Activated T-helper 1 cell treated with anti-CD3 and anti-CD28 coated beads, Interleukin-12 subunit alpha, Interleukin-12 subunit beta, Interleukin-2, Interleukin-4 antibody, amounts not matched to agents 30 ng/mL and 10 ng/mL and 1 ng/mL, durations not matched to agents 14 hours and 24 hours and 36 hours (primary cell): ENCODE measurements at regions not wholly inside any gene's neighbourhood (a gene's known extent, or its start where the extent isn't known, plus 50 kb on each side); places are given as distances from the start of the nearest gene placed in this dataset.

Source experiments
- DNase-seq: peaks from one replicate; pipeline ENCODE4 v3.0.0; 2021; ENCODE audit warnings: low spot score
- H3K27ac Mint-ChIP-seq: one replicate; pipeline ENCODE4 v1.8.0; 2021; ENCODE audit warnings: mild to moderate bottlenecking, mixed read lengths
- H3K27me3 Mint-ChIP-seq: one replicate; pipeline ENCODE4 v1.8.0; 2022; ENCODE audit warnings: mild to moderate bottlenecking, moderate library complexity, mixed read lengths; ENCODE audit not compliant: insufficient read depth
- H3K36me3 Mint-ChIP-seq: one replicate; pipeline ENCODE4 v1.8.0; 2021; ENCODE audit warnings: low read depth, mixed read lengths
- H3K4me1 Mint-ChIP-seq: one replicate; pipeline ENCODE4 v1.8.0; 2021; ENCODE audit warnings: low read depth, mixed read lengths
- H3K4me3 Mint-ChIP-seq: one replicate; pipeline ENCODE4 v1.8.0; 2021; ENCODE audit warnings: mild to moderate bottlenecking, moderate library complexity, mixed read lengths
- H3K9me3 Mint-ChIP-seq: one replicate; pipeline ENCODE4 v1.8.0; 2021; ENCODE audit warnings: mixed read lengths
- intact Hi-C: fragments of 100-400 bp; cut with micrococcal nuclease; formaldehyde crosslinking; loops from one replicate; pipeline ENCODE4 v1.15.1; 2024

- Mint-ChIP-seq H3K4me1 (no peaks in the 10 kb centered on the region), H3K27ac (no peak overlapping the region), H3K4me3 (no peak overlapping the region), H3K27me3 (no peaks in the 10 kb centered on the region), H3K36me3 (no peaks in the 10 kb centered on the region), H3K9me3 (peaks cover 3% of the 10 kb centered on the region)
- DNase-seq = no peak
- intact Hi-C loops = no loop called here
Measured at GRCh38 chr7:49119706-49120105, 195.4 kb downstream of the CDC14C start.

GRCh38 chr7:49125246-49125645 is 200.9 kb downstream of the CDC14C start:
- H3K4me1 Mint-ChIP-seq = no peaks in the 10 kb centered on the region
- no peak overlapping the region for H3K27ac Mint-ChIP-seq
- intact Hi-C loops = no loop called here
- H3K27me3 Mint-ChIP-seq = no peaks in the 10 kb centered on the region
- DNase-seq = no peak
- H3K9me3 Mint-ChIP-seq = peaks cover 3% of the 10 kb centered on the region
- H3K4me3 Mint-ChIP-seq = no peak overlapping the region
- no peaks in the 10 kb centered on the region for H3K36me3 Mint-ChIP-seq

- Mint-ChIP-seq H3K27me3 (no peaks in the 10 kb centered on the region), H3K4me1 (no peaks in the 10 kb centered on the region), H3K9me3 (peaks cover 3% of the 10 kb centered on the region)
Measured at GRCh38 chr7:49127359-49127913, 203.1 kb downstream of the CDC14C start.

GRCh38 chr7:49137978-49138377 is 213.6 kb downstream of the CDC14C start:
- Mint-ChIP-seq H3K9me3 (peaks cover 3% of the 10 kb centered on the region), H3K4me3 (no peak overlapping the region), H3K27ac (no peak overlapping the region), H3K4me1 (no peaks in the 10 kb centered on the region), H3K36me3 (no peaks in the 10 kb centered on the region), H3K27me3 (no peaks in the 10 kb centered on the region)
- intact Hi-C loops = no loop called here
- no peak for DNase-seq

More at GRCh38 chr7:49127359-49127913, 203.1 kb downstream of the CDC14C start:
- H3K27ac Mint-ChIP-seq = no peak overlapping the region
- H3K36me3 Mint-ChIP-seq = no peaks in the 10 kb centered on the region
- H3K4me3 Mint-ChIP-seq = no peak overlapping the region
- no peak for DNase-seq
- intact Hi-C loops = no loop called here

- no peaks in the 10 kb centered on the region for H3K4me1 Mint-ChIP-seq
- no peaks in the 10 kb centered on the region for H3K9me3 Mint-ChIP-seq
- no peak for DNase-seq
- no peak overlapping the region for H3K27ac Mint-ChIP-seq
- H3K27me3 Mint-ChIP-seq = no peaks in the 10 kb centered on the region
- no peaks in the 10 kb centered on the region for H3K36me3 Mint-ChIP-seq
- intact Hi-C loops = no loop called here
- no peak overlapping the region for H3K4me3 Mint-ChIP-seq
Measured at GRCh38 chr7:49150486-49150885, 226.1 kb downstream of the CDC14C start.

DNA sequence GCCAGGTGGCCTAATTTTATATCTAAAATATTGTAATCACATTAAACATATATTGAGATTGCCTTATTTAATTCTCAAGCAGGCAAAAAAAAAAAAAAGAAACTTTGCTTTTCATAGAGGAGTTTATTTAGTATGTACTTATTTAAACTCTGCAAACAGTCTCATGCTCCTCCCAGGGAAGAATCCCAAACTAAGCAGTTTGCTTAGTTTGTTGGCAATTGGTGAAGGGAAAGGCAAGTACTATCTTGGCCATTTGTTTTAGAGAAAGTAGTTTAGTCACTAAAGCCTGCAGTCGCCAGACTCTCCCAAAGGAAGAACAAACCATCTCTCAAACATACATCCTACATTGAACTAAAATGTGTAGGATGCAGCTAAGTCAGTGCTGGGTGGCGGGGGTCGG is 226.8 kb downstream of the CDC14C start:
- Mint-ChIP-seq H3K4me1 (no peaks in the 10 kb centered on the region), H3K9me3 (no peaks in the 10 kb centered on the region), H3K27ac (no peak overlapping the region), H3K36me3 (no peaks in the 10 kb centered on the region), H3K27me3 (no peaks in the 10 kb centered on the region), H3K4me3 (no peak overlapping the region)
- intact Hi-C loops = no loop called here
- DNase-seq = no peak

DNA sequence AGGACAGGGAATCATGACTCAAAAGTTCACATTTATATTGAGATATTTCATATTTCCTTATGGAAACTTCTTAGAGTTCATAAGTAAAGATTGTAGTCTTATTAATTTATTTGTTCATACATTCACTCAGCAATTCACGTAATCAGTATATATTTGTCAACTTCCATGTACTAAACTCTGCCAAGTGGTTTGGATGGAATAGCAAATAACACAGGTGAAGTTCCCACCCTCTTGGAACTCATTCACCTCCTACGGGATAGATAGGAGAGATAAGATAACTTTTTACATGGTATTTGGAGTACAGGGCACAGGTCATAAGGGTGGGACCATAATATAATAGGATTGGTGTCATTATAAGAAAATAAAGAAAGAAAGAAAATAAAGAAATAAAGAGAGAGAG is 234.0 kb downstream of the CDC14C start:
- H3K27me3 Mint-ChIP-seq = no peaks in the 10 kb centered on the region
- H3K4me3 Mint-ChIP-seq = no peak overlapping the region
- H3K36me3 Mint-ChIP-seq = no peaks in the 10 kb centered on the region

GRCh38 chr7:49159536-49159935 is 235.2 kb downstream of the CDC14C start:
- intact Hi-C loops = no loop called here
- no peaks in the 10 kb centered on the region for H3K9me3 Mint-ChIP-seq

More for the DNA sequence above, 234.0 kb downstream of the CDC14C start:
- no peaks in the 10 kb centered on the region for H3K4me1 Mint-ChIP-seq
- no peak for DNase-seq
- intact Hi-C loops = no loop called here
- no peaks in the 10 kb centered on the region for H3K9me3 Mint-ChIP-seq
- no peak overlapping the region for H3K27ac Mint-ChIP-seq

GRCh38 chr7:49166441-49166840 is 242.1 kb downstream of the CDC14C start:
- intact Hi-C loops = loop anchor here (2.0 kb wide), 1 partner anchor 868 kb away; no protein-coding TSS in a partner anchor
- H3K36me3 Mint-ChIP-seq = no peaks in the 10 kb centered on the region
- no peaks in the 10 kb centered on the region for H3K9me3 Mint-ChIP-seq
- H3K27ac Mint-ChIP-seq = no peak overlapping the region
- no peaks in the 10 kb centered on the region for H3K27me3 Mint-ChIP-seq
- DNase-seq = no peak
- no peaks in the 10 kb centered on the region for H3K4me1 Mint-ChIP-seq
- H3K4me3 Mint-ChIP-seq = no peak overlapping the region

More at GRCh38 chr7:49159536-49159935, 235.2 kb downstream of the CDC14C start:
- Mint-ChIP-seq H3K4me3 (no peak overlapping the region), H3K36me3 (no peaks in the 10 kb centered on the region), H3K4me1 (no peaks in the 10 kb centered on the region), H3K27ac (no peak overlapping the region), H3K27me3 (no peaks in the 10 kb centered on the region)
- no peak for DNase-seq

- Mint-ChIP-seq H3K9me3 (no peaks in the 10 kb centered on the region), H3K4me3 (no peak overlapping the region), H3K36me3 (no peaks in the 10 kb centered on the region), H3K4me1 (no peaks in the 10 kb centered on the region), H3K27me3 (no peaks in the 10 kb centered on the region), H3K27ac (no peak overlapping the region)
- intact Hi-C loops = no loop called here
- no peak for DNase-seq
Measured at GRCh38 chr7:49172639-49173038, 248.3 kb downstream of the CDC14C start.

GRCh38 chr7:49174396-49174795 is 250.0 kb downstream of the CDC14C start:
- H3K27ac Mint-ChIP-seq = no peak overlapping the region
- intact Hi-C loops = no loop called here
- H3K4me1 Mint-ChIP-seq = no peaks in the 10 kb centered on the region
- H3K36me3 Mint-ChIP-seq = no peaks in the 10 kb centered on the region
- no peak overlapping the region for H3K4me3 Mint-ChIP-seq
- no peaks in the 10 kb centered on the region for H3K27me3 Mint-ChIP-seq
- no peak for DNase-seq
- H3K9me3 Mint-ChIP-seq = no peaks in the 10 kb centered on the region

DNA sequence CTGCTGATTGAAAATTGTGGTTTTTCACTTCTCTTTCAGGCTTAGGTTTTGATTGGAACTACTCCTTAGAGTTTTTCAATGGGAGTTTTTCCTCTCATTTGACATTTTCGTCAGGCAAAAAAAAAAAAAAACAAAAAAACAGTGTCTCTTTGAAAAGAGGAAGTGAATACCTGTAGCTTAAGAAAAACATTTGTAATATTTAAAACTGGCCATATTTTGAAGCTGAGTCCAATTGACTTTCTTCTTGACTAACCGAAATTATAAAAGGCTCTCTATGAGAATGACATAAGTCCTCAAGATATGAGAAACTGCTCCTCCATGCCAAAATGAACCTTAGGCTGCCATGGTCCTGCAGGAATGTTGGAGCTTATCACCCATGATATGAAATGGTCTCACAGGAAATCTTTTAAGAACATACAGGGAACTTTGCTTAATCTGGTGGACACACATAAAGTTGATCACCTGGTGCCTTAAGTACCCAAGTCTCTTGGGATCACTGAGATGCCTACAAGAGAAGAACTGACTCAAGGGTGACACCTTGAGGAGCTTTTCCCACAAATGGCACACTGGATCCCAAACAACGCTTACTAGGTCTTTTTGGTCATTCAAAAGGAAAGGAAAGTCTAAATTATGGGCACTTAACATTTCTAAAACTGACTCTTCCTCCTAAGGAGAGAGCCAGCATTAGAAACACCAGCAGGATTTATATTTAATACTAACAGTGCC is 263.4 kb downstream of the CDC14C start:
- H3K9me3 Mint-ChIP-seq = peaks cover 3% of the 10 kb centered on the region

GRCh38 chr7:49228426-49229098 is 304.2 kb downstream of the CDC14C start:
- Mint-ChIP-seq H3K4me1 (no peaks in the 10 kb centered on the region), H3K27me3 (no peaks in the 10 kb centered on the region), H3K36me3 (no peaks in the 10 kb centered on the region), H3K27ac (no peak overlapping the region), H3K4me3 (no peak overlapping the region), H3K9me3 (peaks cover 5% of the 10 kb centered on the region)
- no peak for DNase-seq
- intact Hi-C loops = no loop called here

More for the DNA sequence above, 263.4 kb downstream of the CDC14C start:
- H3K4me3 Mint-ChIP-seq = no peak overlapping the region
- H3K36me3 Mint-ChIP-seq = no peaks in the 10 kb centered on the region
- no peaks in the 10 kb centered on the region for H3K4me1 Mint-ChIP-seq
- H3K27ac Mint-ChIP-seq = no peak overlapping the region
- intact Hi-C loops = no loop called here
- DNase-seq = no peak
- no peaks in the 10 kb centered on the region for H3K27me3 Mint-ChIP-seq
